Loucy (cell line): ENCODE measurements at regions not wholly inside any gene's neighbourhood (a gene's known extent, or its start where the extent isn't known, plus 50 kb on each side); places are given as distances from the start of the nearest gene placed in this dataset.

Experiments
- H2AFZ ChIP-seq: fragments of 200-600 bp; sonication (generic); 2 replicates; pipeline ENCODE4 v1.6.0; 2016; ENCODE audit warnings: antibody characterized with exemption, mild to moderate bottlenecking, low read length, moderate library complexity
- H3F3A ChIP-seq: fragments of 200-600 bp; 2 replicates; pipeline ENCODE4 v1.6.0; 2016; ENCODE audit warnings: antibody characterized with exemption, low read depth, mild to moderate bottlenecking
- H3K27me3 ChIP-seq: fragments of 200-600 bp; sonication (generic); 2 replicates; pipeline ENCODE4 v1.6.1; 2014; ENCODE audit warnings: low read length, mild to moderate bottlenecking; ENCODE audit not compliant: insufficient read depth, poor library complexity, severe bottlenecking
- H3K36me3 ChIP-seq: fragments of 200-600 bp; sonication (generic); 2 replicates; pipeline ENCODE4 v1.6.1; 2016; ENCODE audit warnings: low read length; ENCODE audit not compliant: insufficient read depth
- H3K4me1 ChIP-seq: fragments of 200-600 bp; sonication (generic); 2 replicates; pipeline ENCODE4 v1.5.1; 2014; ENCODE audit warnings: low read length, mild to moderate bottlenecking; ENCODE audit not compliant: insufficient read depth, poor library complexity, severe bottlenecking
- H3K4me2 ChIP-seq: fragments of 200-600 bp; sonication (generic); 2 replicates; pipeline ENCODE4 v1.6.0; 2014; ENCODE audit warnings: antibody characterized with exemption, low read length, low read depth, mild to moderate bottlenecking; ENCODE audit not compliant: poor library complexity, severe bottlenecking
- H3K4me3 ChIP-seq: fragments of 200-600 bp; sonication (generic); 2 replicates; pipeline ENCODE4 v1.5.1; 2014; ENCODE audit warnings: low read length, mild to moderate bottlenecking, mixed read lengths; ENCODE audit not compliant: poor library complexity, severe bottlenecking
- H3K79me2 ChIP-seq: fragments of 200-600 bp; sonication (generic); 2 replicates; pipeline ENCODE4 v1.6.1; 2014; ENCODE audit warnings: low read length; ENCODE audit not compliant: insufficient read depth
- H3K9ac ChIP-seq: fragments of 200-600 bp; sonication (generic); 2 replicates; pipeline ENCODE4 v1.6.0; 2014; ENCODE audit warnings: mild to moderate bottlenecking, low read depth, low read length, moderate library complexity; ENCODE audit not compliant: poor library complexity, severe bottlenecking
- H3K9me2 ChIP-seq: fragments of 200-600 bp; sonication (generic); replicated peaks from 2 replicates; pipeline ENCODE4 v1.6.1; 2016; ENCODE audit warnings: low read depth, low read length, mixed read lengths
- H3K9me3 ChIP-seq: fragments of 200-600 bp; sonication (generic); 2 replicates; pipeline ENCODE4 v1.6.1; 2014; ENCODE audit warnings: mild to moderate bottlenecking, antibody characterized with exemption, low read length, low read depth; ENCODE audit not compliant: insufficient read depth
- H4K20me1 ChIP-seq: fragments of 200-600 bp; sonication (generic); 2 replicates; pipeline ENCODE4 v1.6.0; 2014; ENCODE audit warnings: antibody characterized with exemption, low read length, mild to moderate bottlenecking; ENCODE audit not compliant: insufficient read depth, poor library complexity, severe bottlenecking
- EZH2phosphoT487 ChIP-seq: fragments of 200-600 bp; IDR thresholded peaks from 2 replicates; pipeline ENCODE4 v1.6.1; 2018; ENCODE audit warnings: antibody characterized with exemption, mild to moderate bottlenecking, moderate library complexity, borderline replicate concordance
- TF ChIP-seq, protein P1 (sequence below): fragments of 200-600 bp; sonication (generic); conservative IDR thresholded peaks from 2 replicates; pipeline ENCODE4 v1.5.1; 2014; ENCODE audit warnings: mild to moderate bottlenecking, antibody characterized with exemption, low read length

GRCh38 chr14:104374718-104375080 is 204.9 kb upstream of the C14orf180 start:
- Histone ChIP-seq H3K36me3 (no peaks in the 10 kb centered on the region), H3K4me3 (no peak overlapping the region), H3K9ac (no peak overlapping the region), H3K27me3 (no peaks in the 10 kb centered on the region), H3K4me1 (no peaks in the 10 kb centered on the region), H4K20me1 (no peaks in the 10 kb centered on the region), H3K9me2 (no peaks in the 10 kb centered on the region), H3K9me3 (peaks cover 5% of the 10 kb centered on the region; the same call in 1 of the 2 replicates), H3K79me2 (no peaks in the 10 kb centered on the region), H2AFZ (no peak overlapping the region), H3F3A (no peaks in the 10 kb centered on the region), H3K4me2 (no peak overlapping the region)
- TF ChIP-seq, protein P1, sequence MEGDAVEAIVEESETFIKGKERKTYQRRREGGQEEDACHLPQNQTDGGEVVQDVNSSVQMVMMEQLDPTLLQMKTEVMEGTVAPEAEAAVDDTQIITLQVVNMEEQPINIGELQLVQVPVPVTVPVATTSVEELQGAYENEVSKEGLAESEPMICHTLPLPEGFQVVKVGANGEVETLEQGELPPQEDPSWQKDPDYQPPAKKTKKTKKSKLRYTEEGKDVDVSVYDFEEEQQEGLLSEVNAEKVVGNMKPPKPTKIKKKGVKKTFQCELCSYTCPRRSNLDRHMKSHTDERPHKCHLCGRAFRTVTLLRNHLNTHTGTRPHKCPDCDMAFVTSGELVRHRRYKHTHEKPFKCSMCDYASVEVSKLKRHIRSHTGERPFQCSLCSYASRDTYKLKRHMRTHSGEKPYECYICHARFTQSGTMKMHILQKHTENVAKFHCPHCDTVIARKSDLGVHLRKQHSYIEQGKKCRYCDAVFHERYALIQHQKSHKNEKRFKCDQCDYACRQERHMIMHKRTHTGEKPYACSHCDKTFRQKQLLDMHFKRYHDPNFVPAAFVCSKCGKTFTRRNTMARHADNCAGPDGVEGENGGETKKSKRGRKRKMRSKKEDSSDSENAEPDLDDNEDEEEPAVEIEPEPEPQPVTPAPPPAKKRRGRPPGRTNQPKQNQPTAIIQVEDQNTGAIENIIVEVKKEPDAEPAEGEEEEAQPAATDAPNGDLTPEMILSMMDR: no peak
- TF ChIP-seq EZH2phosphoT487: no peak

DNA sequence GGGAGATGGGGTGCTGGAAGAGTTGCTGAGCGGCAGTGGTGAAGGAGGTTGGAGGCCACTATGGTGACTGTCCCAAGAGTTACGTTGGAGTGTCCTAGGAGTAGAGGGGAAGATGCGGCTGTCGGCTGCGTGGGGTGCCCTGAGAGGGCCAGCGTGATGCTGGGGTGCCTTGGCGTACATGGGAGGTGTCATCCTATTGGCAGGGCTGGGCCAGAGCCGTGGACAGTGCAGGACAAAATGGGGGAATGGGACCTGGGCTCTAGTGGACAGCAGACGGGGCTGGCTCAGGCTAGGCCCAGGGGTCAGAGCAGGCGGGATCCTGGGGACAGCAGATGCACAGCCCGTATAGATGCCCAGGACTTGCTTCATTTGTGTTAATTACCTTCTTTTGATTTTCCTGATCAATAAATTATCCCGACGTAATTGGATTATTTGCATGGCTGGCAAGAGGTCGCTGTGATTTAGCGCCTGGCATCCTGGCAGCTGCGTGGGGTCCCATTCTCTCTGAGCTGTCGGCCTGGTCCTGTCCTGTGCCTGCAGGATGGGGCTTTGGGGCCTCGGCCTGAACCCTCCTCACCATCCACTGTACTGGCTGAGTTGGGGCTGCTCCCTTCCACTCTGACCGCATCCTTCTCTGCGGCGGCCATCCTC is 203.9 kb upstream of the C14orf180 start:
- Histone ChIP-seq H3K36me3 (no peaks in the 10 kb centered on the region), H3K27me3 (no peaks in the 10 kb centered on the region), H3K4me3 (no peak overlapping the region), H3F3A (no peaks in the 10 kb centered on the region), H2AFZ (no peak overlapping the region), H4K20me1 (no peaks in the 10 kb centered on the region), H3K9ac (no peak overlapping the region), H3K9me3 (peaks cover 5% of the 10 kb centered on the region; the same call in 1 of the 2 replicates), H3K4me1 (no peaks in the 10 kb centered on the region), H3K9me2 (no peaks in the 10 kb centered on the region), H3K79me2 (no peaks in the 10 kb centered on the region), H3K4me2 (no peak overlapping the region)
- TF ChIP-seq, protein P1: no peak
- no peak for TF ChIP-seq EZH2phosphoT487

DNA sequence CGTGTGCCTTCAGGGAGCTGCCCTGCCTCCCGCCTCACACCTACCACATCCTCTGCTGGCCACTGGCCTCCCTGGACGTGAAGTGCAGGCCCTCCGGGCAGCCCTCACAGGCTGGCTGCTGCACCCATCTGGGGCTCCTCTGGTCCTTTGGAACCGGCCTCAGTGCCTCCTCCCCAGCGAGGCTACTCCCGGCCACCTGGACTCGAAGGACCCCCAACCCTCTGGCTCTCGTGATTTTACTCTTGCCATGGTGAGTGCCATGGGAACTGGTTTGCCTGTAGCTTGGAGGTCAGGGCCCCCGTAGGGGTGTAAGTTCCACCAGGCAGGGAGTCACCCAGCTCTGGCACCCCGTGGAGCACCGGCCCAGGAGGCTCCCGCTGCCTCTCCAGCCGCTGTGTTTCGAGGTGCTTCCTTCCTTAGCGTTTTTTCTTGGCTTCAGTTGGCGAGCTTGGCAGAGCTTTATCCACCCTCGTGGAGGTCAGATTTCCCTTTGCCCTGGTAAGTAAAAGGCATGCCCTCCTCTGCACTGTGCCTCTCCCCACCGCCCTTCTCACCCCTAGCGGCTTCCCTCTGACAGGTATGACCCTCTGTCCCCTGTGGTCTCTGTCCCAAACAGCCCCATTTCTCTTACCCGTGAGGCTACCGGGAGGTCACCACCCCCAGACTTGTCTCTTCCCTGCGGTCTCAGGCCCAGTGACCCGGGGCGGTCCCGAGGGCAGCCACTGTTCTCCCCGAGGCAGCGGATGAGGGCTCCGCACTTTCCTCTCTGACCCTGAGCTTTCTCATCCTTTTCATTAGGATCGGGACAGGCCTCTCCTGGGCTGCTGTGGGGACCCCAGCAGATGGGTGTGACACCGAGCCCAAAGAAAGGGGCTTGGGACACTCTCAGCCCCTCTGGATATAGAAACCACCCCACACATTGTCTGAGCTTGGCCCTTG is 203.1 kb upstream of the C14orf180 start:
- H3K4me3 ChIP-seq: no peak overlapping the region
- H3K27me3 ChIP-seq: no peaks in the 10 kb centered on the region
- H3K9ac ChIP-seq: no peak overlapping the region
- H3K4me1 ChIP-seq: no peaks in the 10 kb centered on the region
- no peak overlapping the region for H3K4me2 ChIP-seq
- peaks cover 5% of the 10 kb centered on the region; the same call in 1 of the 2 replicates for H3K9me3 ChIP-seq
- H3K9me2 ChIP-seq: no peaks in the 10 kb centered on the region
- no peak for TF ChIP-seq EZH2phosphoT487
- TF ChIP-seq, protein P1: no peak
- no peaks in the 10 kb centered on the region for H3F3A ChIP-seq
- no peaks in the 10 kb centered on the region for H3K79me2 ChIP-seq
- H4K20me1 ChIP-seq: no peaks in the 10 kb centered on the region
- H2AFZ ChIP-seq: no peak overlapping the region
- H3K36me3 ChIP-seq: no peaks in the 10 kb centered on the region
